CD1c-positive myeloid dendritic cell (primary cell): ENCODE measurements at regions not wholly inside any gene's neighbourhood (a gene's known extent, or its start where the extent isn't known, plus 50 kb on each side); places are given as distances from the start of the nearest gene placed in this dataset.

Experiments used
- DNase-seq: peaks from one replicate; pipeline ENCODE4 v3.0.0-alpha.2; 2016; ENCODE audit errors: extremely low spot score

DNA sequence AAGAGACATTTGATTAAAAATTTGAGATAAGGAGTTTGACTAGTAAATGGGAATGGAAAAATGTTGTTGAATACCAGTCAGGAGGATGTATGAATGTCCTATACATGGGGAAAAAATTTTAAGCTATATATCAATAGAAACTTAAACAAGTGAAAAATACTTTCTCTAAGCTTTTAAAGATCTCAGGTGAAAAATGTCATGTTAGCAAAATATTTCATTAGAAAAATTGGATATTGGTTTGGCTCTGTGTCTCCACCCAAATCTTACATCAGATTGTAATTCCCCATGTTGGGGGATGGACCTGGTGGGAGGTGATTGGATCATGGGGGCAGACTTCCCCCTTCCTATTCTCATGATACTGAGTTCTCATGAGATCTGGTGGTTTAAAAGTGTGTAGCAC is 279.6 kb upstream of the CADM2 start:
- DNase-seq = no peak

DNA sequence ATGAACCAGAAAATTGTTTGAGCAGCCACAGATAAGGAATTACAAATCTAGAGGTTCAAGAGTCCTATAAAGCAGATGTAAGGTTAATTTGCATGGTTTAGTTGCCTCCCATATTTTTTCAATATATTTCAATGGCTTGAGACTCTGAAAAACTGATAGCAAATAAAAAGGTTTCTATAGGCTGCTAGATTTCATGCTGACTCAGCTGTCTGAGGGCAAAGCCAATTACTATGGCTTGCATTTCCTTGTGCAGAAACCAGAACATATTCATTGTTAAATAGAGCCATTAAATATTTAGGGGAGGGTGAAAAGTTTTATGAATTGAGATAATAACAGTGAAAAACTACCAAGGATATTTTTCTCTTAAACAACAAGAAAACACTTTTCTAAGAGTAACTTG is 278.1 kb upstream of the CADM2 start:
- no peak for DNase-seq

DNA sequence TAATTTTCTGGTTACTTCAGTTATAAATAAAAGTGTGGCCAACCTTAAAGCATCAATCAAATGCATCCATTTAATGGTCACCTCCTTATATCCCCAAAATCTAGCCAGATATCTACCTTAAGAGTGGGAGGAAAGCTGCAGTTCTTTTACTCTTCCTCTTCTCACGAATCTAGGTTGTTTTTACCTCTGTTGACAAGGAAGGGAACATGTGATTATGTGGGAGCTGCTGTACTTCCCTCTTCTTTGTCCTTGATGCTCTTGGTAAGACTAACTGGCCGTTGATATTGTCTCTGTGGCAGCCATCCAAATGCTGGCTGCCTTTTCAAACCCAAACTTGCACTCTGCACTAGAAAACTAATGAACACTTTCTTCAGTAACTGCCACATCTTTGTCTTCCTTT is 275.3 kb upstream of the CADM2 start:
- no peak for DNase-seq

DNA sequence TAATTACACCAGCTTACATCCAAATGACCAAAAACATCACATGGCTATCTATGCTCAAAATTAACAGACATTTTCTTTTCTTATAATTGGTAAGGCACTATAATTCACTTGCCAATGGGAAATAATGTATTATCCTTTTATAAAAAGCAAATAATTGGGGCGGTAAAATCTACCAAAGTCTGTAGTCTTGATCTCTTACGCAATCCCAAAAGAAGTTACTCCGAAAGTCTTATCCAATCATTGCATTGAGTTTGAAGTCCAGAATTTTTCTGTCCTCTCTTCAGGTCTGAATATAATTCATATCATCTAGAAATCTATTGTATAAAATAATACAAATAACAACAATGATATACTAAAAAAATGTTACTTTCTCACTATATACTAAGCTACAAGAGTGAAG is 273.3 kb upstream of the CADM2 start:
- DNase-seq = no peak

DNA sequence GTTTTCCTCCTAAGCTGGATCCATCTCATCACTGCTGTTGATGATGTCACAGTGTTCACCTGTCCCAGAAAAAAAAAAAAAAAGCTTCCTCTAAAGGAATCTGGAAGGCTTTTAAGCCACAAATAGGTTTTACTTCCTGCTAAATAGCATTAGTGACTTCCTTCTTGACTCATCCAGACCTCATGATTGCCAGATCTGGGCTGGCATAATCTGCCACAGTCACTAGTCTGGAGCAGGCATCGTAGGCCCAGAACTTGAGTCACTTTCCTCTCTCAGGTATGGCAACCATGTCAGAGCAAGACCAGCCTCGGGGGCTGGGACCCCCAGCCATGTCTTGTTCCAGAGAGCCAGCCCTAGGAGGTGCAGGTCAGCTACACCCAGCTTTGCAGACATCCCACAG is 266.5 kb upstream of the CADM2 start:
- peak; percentile 40 for DNase-seq

DNA sequence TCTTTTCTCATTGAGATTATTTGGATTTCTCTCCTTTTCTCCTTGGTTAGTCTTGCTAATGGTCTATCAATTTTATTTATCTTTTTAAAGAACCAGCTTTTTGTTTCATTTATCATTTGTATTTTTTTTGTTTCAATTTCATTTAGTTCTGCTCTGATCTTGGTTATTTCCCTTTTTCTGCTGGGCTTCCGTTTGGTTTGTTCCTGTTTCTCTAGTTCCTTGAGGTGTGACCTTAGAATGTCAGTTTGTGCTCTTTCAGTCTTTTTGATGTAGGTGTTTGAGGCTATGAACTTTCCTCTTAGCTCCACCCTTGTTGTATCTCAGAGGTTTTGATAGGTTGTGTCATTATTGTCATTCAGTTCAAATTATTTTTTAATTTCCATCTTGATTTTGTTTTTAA is 248.5 kb upstream of the CADM2 start:
- DNase-seq = peak; percentile 53

DNA sequence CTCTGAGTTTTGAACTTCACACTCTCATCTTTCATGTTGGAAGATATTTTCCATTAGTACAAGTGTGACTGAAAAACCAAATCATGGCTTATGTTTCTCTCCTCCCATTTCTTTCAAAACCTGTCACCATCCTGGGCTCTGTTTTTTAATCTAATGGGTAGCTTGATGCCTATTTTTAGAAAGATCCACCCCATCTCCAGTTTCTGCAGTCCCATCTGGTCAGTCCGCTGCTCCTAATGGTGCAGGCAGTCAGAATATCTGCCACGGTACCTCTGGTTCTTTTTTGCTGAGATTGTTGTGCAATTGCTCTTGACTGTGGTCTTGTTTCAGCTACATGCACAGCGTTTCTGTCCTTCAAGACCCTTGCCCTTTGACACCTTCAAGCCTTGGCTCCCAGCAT is 240.9 kb upstream of the CADM2 start:
- DNase-seq = no peak

DNA sequence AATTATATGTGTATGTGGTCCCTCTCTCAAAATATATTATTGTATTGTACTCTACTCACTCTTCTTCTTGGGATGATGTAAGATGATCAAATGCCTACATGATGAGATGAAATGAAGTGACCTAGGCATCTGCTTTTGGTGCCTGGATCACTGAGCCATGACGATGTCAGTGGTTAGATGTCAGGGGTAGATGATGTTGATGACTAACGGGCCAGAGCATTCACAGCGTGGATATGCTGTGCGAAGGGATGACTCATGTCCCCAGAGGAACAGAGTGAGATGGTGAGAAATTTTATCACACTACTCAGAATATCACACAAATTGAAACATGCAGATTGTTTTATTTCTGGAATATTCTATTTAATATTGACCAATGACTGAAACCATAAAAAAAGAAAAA is 233.9 kb upstream of the CADM2 start:
- DNase-seq = peak; percentile 18

DNA sequence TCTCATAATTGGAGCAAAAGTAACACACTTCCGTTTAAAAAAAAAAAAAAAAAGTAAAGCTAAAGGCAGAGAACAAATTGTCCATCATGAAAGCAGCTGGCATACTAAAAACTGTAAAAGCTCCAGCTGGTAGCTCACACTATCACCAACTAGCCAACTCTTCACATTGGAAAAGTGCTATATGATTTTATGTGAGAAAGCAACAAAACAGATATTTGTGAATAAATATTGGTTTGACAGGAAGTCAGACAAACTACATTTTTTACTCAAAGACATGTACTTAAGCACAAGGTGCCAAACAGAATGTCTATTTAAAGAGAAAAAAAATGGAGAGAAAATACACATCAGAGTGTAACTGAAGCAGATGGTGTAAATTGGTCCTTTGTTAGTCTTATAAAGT is 231.2 kb upstream of the CADM2 start:
- no peak for DNase-seq

DNA sequence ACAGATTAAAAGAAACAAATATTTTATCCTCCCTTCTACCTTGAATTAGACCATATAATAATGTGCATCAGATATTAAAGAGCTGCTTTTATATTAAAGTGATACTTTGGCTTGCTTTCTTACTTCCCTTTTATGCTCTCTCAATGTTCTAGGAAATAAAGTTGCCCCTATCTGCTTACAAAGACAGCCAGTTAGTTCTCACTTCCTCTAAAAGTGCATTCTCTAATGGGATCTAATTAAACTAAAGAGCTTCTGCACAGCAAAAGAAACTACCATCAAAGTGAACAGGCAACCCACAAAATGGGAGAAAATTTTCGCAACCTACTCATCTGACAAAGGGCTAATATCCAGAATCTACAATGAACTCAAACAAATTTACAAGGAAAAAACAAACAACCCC is 224.1 kb upstream of the CADM2 start:
- peak; percentile 28 for DNase-seq

DNA sequence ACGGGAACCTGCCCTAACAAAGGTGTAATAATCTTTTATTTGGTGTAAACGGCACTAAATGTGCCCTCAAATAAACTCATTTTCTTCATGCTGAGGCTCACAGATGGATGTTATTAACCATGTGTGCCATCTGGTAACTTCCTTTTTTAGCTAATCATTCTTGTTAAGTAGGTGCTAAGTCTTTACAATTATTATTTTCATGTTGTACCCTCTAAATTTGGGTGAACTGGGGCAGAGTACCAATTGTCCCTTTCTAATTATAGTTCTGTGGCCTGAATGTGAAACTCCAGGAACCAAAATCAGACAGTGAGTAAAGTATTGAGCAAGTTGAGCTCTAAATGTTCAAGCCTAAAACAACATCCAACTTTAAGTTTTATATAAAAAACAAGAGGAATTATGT is 220.7 kb upstream of the CADM2 start:
- no peak for DNase-seq

DNA sequence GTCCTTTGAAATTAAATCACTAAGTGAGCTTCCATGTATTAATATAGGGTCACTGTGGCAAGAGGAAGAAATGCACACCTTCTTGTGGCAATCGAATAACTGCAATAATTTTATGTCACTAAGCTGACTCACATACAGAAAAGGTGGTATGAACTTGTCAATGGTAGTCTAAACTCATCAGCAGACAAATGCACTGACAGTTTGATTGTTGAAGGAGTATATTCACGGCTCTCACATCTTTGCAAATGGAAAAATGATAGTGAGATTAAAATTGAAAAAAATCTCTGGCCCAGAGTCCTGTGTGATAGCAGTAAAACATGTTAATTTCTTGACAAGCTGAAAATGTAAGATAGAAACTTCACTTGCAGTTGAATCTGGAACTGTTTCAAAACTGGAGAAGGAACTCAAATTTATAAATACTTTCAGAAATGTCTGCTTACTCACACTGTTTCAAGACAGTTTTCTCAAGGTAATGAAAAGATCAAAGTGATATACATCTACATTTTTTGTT is 215.8 kb upstream of the CADM2 start:
- no peak for DNase-seq

DNA sequence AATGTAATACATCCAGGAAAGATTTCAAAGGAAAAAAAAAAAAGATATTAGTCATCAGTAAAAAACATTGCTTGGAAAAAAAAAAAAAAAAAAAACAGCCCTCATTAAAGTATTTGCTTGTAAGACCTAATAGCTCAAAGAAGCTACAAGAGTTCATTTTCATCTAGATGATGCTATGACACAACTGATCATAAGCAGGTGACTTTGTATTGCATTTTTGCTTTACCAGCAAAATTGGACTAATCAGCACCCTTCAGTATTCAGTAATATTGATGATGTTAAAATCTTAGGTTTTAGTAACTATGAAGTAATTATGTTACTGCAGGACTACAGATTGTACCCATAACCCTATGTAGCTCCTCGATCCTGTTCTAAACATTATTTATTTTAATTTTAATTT is 214.7 kb upstream of the CADM2 start:
- no peak for DNase-seq

DNA sequence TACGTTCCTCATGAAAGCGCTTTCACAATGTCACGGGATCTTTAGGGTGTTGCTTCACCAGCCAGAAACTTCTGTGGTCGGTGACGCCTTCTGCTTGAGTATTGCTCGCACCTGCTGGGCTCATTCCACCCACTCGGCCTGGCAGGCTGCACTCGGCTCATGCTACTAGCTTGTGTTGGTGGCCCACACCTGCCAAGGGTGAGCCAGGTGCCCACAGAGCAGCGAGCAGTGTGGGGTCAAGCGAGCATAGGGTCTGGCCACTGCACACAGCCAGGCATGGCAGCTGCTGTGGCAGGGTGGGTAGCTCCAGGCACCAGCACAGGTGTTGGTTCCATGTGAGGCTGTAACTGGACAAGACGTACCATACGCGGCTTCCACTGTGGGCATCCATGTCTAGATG is 202.9 kb upstream of the CADM2 start:
- DNase-seq = no peak

DNA sequence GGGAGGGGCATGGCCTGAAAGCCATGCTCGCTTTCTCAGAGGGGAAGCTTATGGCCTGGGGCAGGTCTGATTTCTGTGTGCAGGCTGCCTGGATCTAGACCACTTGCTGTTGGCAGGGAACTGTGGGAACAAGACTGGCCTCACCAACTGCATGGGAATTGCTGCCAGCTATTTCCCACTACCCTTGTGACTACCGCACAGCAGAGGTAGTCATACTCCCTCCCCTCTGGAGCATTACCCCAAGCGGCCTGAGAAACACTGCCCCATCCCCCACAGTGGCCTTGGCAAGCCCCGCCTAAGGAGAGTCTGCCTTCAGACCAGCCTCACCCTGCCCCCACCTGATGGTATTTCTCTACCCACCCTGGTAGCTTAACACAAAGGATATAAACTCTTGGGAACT is 199.4 kb upstream of the CADM2 start:
- DNase-seq = no peak

DNA sequence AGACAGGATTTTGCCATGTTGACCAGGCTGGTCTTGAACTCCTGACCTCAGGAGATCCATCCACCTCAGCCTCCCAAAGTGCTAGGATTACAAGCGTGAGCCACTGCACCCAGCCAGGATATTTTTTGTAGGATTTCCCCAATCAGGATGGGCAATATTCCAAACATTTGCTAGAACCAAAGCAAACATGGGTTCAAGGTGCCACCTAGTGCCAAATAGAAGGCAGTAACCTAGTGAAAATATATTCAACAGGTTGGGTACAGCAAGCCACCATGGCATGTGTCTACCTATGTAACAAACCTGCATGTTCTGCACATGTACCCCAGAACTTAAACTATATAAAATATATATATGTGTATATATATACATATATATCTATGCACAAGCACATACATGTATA is 185.9 kb upstream of the CADM2 start:
- no peak for DNase-seq

DNA sequence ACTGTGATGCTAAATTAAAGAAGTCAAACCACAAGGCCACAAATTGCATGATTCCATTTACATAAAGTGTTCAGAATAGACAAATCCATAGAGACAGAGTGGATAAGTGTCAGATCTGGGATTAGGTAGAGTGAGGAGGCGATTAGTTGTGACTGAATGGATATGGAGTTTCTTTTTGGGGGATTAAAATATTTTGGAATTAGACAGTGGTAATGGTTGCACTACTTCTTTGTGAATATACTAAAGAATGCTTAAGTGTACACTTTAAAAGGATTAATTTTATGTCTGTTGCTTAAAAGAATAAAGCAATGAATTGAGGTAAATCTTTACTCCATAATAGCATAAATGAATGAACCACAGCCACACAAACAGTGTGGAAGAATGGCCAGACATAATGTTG is 175.5 kb upstream of the CADM2 start:
- no peak for DNase-seq

DNA sequence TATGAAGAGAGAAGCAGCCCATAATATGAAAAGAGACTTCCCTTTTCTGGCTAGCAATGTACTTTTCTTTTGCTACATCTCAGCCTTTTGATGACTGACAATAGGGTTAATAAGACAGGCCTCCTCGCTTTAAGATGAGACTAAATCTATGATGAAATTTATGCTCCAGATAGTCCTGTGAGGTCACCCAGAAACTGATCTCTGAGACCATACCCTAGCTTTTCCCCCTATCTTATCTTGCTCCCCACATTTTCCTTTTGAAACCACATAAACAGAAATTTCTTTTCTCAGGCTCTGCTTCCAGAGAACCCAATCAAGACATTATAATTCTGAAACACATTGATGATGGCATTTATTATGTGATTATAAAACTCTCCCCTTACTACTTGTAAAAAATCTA is 168.8 kb upstream of the CADM2 start:
- DNase-seq = no peak

DNA sequence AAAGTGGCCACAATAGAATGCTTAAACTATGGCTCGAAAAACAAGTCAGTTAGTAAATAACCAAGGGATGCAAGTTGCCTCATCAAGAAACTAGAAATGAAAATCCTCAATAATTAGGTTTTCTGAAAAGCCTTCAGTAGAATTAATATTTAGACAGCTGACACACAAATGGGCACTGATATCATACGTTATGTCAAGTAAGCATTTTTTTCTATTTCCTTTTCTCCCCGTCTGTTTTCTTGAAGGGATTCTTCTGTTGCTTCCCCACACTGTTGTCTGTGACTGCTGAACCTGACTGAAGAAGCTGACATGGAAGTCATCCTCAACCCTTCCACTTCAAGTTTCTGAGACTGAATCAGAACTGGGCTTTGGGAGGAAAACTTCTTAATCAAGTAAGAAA is 151.8 kb upstream of the CADM2 start:
- DNase-seq = no peak

DNA sequence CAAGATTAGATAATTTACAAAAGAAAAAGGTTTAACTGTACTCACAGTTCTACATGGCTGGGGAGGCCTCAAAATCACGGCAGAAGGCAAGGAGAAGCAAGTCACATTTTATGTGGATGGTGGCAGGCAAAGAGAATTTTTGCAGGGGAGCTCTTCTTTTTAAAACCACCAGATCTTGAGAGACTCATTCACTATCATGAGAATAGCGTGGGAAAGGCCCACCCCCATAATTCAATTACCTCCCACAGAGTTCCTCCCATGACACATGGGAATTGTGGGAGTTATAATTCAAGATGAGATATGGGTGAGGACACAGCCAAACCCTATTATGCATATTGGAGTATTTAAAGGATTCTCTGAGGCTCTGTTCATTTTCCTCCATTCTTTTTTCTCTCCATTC is 138.7 kb upstream of the CADM2 start:
- no peak for DNase-seq

DNA sequence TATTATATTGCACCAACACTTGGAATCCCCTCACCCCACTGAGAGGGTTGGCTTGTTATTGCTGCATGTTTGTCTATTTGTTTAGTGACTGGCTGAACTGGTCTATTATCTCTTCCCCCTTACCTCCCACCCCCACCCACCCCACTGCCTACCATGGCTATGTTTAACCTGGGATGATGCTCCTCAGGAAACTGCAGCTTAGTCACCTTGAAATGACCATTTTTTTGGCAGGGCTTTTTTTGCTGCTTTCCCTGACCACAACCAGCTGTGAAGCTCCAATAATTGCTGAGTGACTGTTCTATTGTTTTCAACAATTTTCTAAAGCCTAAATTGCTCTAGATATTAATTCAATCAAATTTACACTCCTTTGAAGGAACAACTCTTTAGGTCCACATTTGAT is 137.9 kb upstream of the CADM2 start:
- DNase-seq = no peak

DNA sequence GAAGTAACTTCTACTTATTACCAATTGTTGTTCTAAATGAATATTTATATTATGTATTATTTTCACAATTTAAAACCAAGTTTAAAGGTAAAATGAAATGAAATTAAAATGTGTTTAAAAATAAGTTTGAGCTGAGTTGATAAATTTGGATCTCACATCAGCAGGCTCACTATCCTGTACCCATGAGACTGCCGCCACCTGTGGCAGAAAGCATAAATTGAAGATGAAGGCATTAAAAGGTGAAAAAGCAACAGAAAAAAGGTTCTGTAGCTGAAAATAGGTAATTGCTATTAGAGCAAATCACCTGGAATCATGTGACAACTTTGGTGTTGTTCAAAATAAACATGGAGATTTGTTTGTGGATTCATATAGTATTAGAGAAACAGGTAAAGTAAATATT is 133.0 kb upstream of the CADM2 start:
- no peak for DNase-seq

DNA sequence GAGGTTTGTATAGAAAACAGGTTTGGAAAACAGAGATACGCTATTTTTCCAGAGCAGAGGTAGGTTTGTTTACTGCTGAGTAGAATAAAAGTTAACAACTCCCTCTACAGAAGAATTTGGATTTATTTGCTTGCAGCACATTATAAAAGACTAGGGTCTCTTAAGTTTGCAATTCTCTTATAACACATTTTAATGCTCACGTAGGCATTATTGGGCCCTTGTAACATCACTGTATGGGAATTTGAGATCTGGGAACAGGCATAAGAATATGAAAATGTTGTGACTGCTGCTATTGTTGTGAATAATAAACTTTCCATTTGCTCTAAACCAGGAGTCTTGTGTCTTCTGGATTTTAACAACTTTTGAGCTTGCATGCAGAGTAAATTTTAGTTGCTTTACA is 128.3 kb upstream of the CADM2 start:
- DNase-seq = no peak

DNA sequence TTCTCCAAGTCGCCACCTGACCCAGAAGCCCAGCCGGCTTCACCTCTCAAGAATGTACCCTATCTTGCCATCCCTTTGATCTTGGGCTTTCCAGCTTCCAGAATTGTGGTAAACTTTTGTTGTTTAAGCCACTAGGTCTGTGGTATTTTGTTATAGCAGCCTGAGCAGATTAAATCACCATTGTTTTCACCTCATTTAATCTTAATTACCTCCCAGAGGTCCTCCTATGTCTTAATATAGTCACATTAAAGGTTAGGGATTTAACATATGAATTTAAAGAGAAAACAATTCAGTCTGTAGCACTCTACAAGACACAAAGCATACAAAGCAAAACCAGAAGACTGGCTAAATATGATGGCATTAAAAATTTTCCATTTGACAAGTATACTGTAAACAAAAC is 123.4 kb upstream of the CADM2 start:
- DNase-seq = no peak

DNA sequence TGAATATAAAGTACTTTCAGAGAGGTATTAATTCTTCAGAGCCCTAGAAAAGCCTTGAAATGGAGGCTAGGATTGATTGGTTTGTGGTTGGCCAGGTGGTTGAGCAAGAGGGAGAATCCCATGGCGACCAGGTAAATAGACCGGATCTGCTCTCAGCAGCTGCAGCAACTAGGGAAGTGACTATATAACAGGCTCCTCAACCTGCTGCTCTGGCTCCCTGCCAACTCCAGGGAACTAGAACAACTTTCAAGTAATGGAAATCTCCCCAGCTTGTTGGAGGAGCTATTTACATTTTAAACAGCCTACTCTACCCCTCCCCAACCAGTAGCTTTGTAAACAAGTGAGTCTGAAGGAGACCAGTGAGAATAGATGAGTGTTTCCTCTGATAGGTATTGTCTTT is 121.8 kb upstream of the CADM2 start:
- no peak for DNase-seq
